Endodermal cell (in vitro differentiated cells): ENCODE measurements at regions not wholly inside any gene's neighbourhood (a gene's known extent, or its start where the extent isn't known, plus 50 kb on each side); places are given as distances from the start of the nearest gene placed in this dataset.

ENCODE experiments used
- DNase-seq: peaks from one replicate; pipeline ENCODE4 v3.0.0-alpha.2; 2017
- H3K27ac ChIP-seq: 2 replicates; pipeline ENCODE4 v1.5.1; 2013; ENCODE audit warnings: mild to moderate bottlenecking, low read depth, low read length, moderate library complexity
- H3K27me3 ChIP-seq: 2 replicates; pipeline ENCODE4 v1.6.1; 2013; ENCODE audit warnings: mild to moderate bottlenecking, low read length, moderate library complexity; ENCODE audit not compliant: insufficient read depth, control insufficient read depth, poor library complexity, severe bottlenecking
- H3K36me3 ChIP-seq: 2 replicates; pipeline ENCODE4 v1.7.0; 2013; ENCODE audit warnings: mild to moderate bottlenecking, low read length, moderate library complexity; ENCODE audit not compliant: control insufficient read depth, insufficient read depth
- H3K4me1 ChIP-seq: one replicate; pipeline ENCODE4 v1.7.0; 2013; ENCODE audit warnings: low read length; ENCODE audit not compliant: control insufficient read depth, insufficient read depth
- H3K4me3 ChIP-seq: 2 replicates; pipeline ENCODE4 v1.5.1; 2013; ENCODE audit warnings: mild to moderate bottlenecking, low read length, moderate library complexity
- H3K9ac ChIP-seq: 2 replicates; pipeline ENCODE4 v1.6.1; 2013; ENCODE audit warnings: mild to moderate bottlenecking, low read length, moderate library complexity; ENCODE audit not compliant: poor library complexity, severe bottlenecking; ENCODE audit errors: extremely low read depth
- H3K9me3 ChIP-seq: 2 replicates; pipeline ENCODE4 v1.6.1; 2013; ENCODE audit warnings: mild to moderate bottlenecking, low read length, moderate library complexity; ENCODE audit not compliant: control insufficient read depth
- H3K27ac Mint-ChIP-seq: 2 replicates; pipeline ENCODE4 v1.8.0; 2020; ENCODE audit warnings: mixed read lengths
- H3K27me3 Mint-ChIP-seq: 2 replicates; pipeline ENCODE4 v1.8.0; 2021; ENCODE audit warnings: mild to moderate bottlenecking, mixed read lengths; ENCODE audit not compliant: insufficient read depth
- H3K36me3 Mint-ChIP-seq: 2 replicates; pipeline ENCODE4 v1.8.0; 2020; ENCODE audit warnings: low read depth, mixed read lengths
- H3K4me1 Mint-ChIP-seq: 2 replicates; pipeline ENCODE4 v1.8.0; 2020; ENCODE audit warnings: mixed read lengths
- H3K4me3 Mint-ChIP-seq: 2 replicates; pipeline ENCODE4 v1.8.0; 2020; ENCODE audit warnings: mild to moderate bottlenecking, moderate library complexity, mixed read lengths
- H3K9me3 Mint-ChIP-seq: 2 replicates; pipeline ENCODE4 v1.8.0; 2020; ENCODE audit warnings: mild to moderate bottlenecking, mixed read lengths
- CTCF ChIP-seq: fragments of 200-600 bp; sonication (generic); conservative IDR thresholded peaks from 2 replicates; pipeline ENCODE4 v1.5.0; 2021; ENCODE audit warnings: antibody characterized with exemption, mild to moderate bottlenecking
- WGBS, 2 experiments: methylation state at CpG; one replicate each; pipeline versions ENCODE4 v1.1.5 to v1.1.7; 2013; ENCODE audit warnings: missing lambda C conversion rate in 2 of 2, mixed read lengths in 1 of 2; ENCODE audit not compliant: insufficient coverage in 1 of 2, insufficient read length in 1 of 2; 5-methylcytosine and 5-hydroxymethylcytosine counted together

GRCh38 chr14:28088125-28088524 lies 678.5 kb upstream of the FOXG1 start:
- TF ChIP-seq CTCF: no peak
- no peaks in the 10 kb centered on the region for H3K9me3 ChIP-seq
- Mint-ChIP-seq H3K36me3 (no peaks in the 10 kb centered on the region), H3K27me3 (peaks cover 61% of the 10 kb centered on the region), H3K4me1 (peaks cover 54% of the 10 kb centered on the region), H3K9me3 (no peaks in the 10 kb centered on the region), H3K4me3 (no peak overlapping the region), H3K27ac (no peak overlapping the region)
- no peak for DNase-seq
- H3K36me3 ChIP-seq: no peaks in the 10 kb centered on the region
- H3K27ac ChIP-seq: no peak overlapping the region
- H3K9ac ChIP-seq: no peak overlapping the region
- WGBS, 2 experiments: 74 to 77% methylated on average over 3 to 5 of the region's 5 CpGs
- peaks cover 18% of the 10 kb centered on the region for H3K4me1 ChIP-seq
- no peak overlapping the region for H3K4me3 ChIP-seq
- H3K27me3 ChIP-seq: peaks cover 56% of the 10 kb centered on the region

GRCh38 chr14:28097585-28097984 lies 669.0 kb upstream of the FOXG1 start:
- TF ChIP-seq CTCF: no peak
- Mint-ChIP-seq H3K27ac (no peak overlapping the region), H3K9me3 (peaks cover 7% of the 10 kb centered on the region), H3K4me3 (no peak overlapping the region), H3K36me3 (peaks cover 3% of the 10 kb centered on the region), H3K27me3 (peaks cover 10% of the 10 kb centered on the region), H3K4me1 (no peaks in the 10 kb centered on the region)
- no peaks in the 10 kb centered on the region for H3K36me3 ChIP-seq
- H3K4me3 ChIP-seq: no peak overlapping the region
- H3K9me3 ChIP-seq: no peaks in the 10 kb centered on the region
- H3K27ac ChIP-seq: no peak overlapping the region
- H3K4me1 ChIP-seq: no peaks in the 10 kb centered on the region
- H3K27me3 ChIP-seq: peaks cover 10% of the 10 kb centered on the region
- no peak for DNase-seq
- no peak overlapping the region for H3K9ac ChIP-seq

- no peaks in the 10 kb centered on the region for H3K27me3 ChIP-seq
- no peak overlapping the region for H3K27ac ChIP-seq
- no peak overlapping the region for H3K4me3 ChIP-seq
- no peaks in the 10 kb centered on the region for H3K4me1 ChIP-seq
- H3K27me3 Mint-ChIP-seq: peaks cover 5% of the 10 kb centered on the region
- H3K36me3 ChIP-seq: no peaks in the 10 kb centered on the region
- WGBS, 2 experiments: 82% methylated on average over 1 of the region's 1 CpG; no CpG with 5 or more reads in 1 of the 2 experiments
- no peak overlapping the region for H3K4me3 Mint-ChIP-seq
- peaks cover 7% of the 10 kb centered on the region for H3K9me3 Mint-ChIP-seq
- H3K9me3 ChIP-seq: no peaks in the 10 kb centered on the region
- no peak for DNase-seq
- H3K9ac ChIP-seq: no peak overlapping the region
- H3K4me1 Mint-ChIP-seq: no peaks in the 10 kb centered on the region
- H3K27ac Mint-ChIP-seq: no peak overlapping the region
- no peak for TF ChIP-seq CTCF
- peaks cover 3% of the 10 kb centered on the region for H3K36me3 Mint-ChIP-seq
Observed at GRCh38 chr14:28098856-28099255, 667.7 kb upstream of the FOXG1 start.
